VCaP (cell line): ENCODE measurements at regions not wholly inside any gene's neighbourhood (a gene's known extent, or its start where the extent isn't known, plus 50 kb on each side); places are given as distances from the start of the nearest gene placed in this dataset.
"Not testable (repeated sequence)": the region's sequence is repeated elsewhere in the genome, so short reads cannot be mapped to it uniquely, and the experiment has no call there.

Source experiments
- H3K27ac ChIP-seq: fragments of 450-650 bp; 2 replicates; pipeline ENCODE4 v1.5.1; 2017
- CTCF ChIP-seq: fragments of 450-650 bp; conservative IDR thresholded peaks from 2 replicates; pipeline ENCODE4 v1.5.1; 2017; ENCODE audit warnings: mild to moderate bottlenecking, moderate library complexity

GRCh38 chr11:21658654-21659193 lies 534.2 kb upstream of the ANO5 start:
- no peak overlapping the region for H3K27ac ChIP-seq
- no peak for TF ChIP-seq CTCF

GRCh38 chr11:21659377-21659776 lies 533.5 kb upstream of the ANO5 start:
- H3K27ac ChIP-seq: not testable (repeated sequence)

- TF ChIP-seq CTCF: no peak
- no peak overlapping the region for H3K27ac ChIP-seq
Observed at GRCh38 chr11:21659961-21660360, 532.9 kb upstream of the ANO5 start.

GRCh38 chr11:21675049-21675616 lies 517.8 kb upstream of the ANO5 start:
- H3K27ac ChIP-seq: no peak overlapping the region
- TF ChIP-seq CTCF: no peak

- no peak for TF ChIP-seq CTCF
Observed at GRCh38 chr11:21687643-21688042, 505.2 kb upstream of the ANO5 start.

GRCh38 chr11:21704539-21704938 lies 488.3 kb upstream of the ANO5 start:
- TF ChIP-seq CTCF: no peak

More at GRCh38 chr11:21687643-21688042, 505.2 kb upstream of the ANO5 start:
- no peak overlapping the region for H3K27ac ChIP-seq

GRCh38 chr11:21707116-21707739 lies 485.7 kb upstream of the ANO5 start:
- H3K27ac ChIP-seq: no peak overlapping the region
- TF ChIP-seq CTCF: no peak

More at GRCh38 chr11:21704539-21704938, 488.3 kb upstream of the ANO5 start:
- H3K27ac ChIP-seq: no peak overlapping the region

GRCh38 chr11:21710809-21711208 lies 482.1 kb upstream of the ANO5 start:
- no peak for TF ChIP-seq CTCF
- no peak overlapping the region for H3K27ac ChIP-seq
